ENCODE measurements at regions not wholly inside any gene's neighbourhood (a gene's known extent, or its start where the extent isn't known, plus 50 kb on each side); places are given as distances from the start of the nearest gene placed in this dataset.
"Not testable (repeated sequence)": the region's sequence is repeated elsewhere in the genome, so short reads cannot be mapped to it uniquely, and the experiment has no call there.

DNA sequence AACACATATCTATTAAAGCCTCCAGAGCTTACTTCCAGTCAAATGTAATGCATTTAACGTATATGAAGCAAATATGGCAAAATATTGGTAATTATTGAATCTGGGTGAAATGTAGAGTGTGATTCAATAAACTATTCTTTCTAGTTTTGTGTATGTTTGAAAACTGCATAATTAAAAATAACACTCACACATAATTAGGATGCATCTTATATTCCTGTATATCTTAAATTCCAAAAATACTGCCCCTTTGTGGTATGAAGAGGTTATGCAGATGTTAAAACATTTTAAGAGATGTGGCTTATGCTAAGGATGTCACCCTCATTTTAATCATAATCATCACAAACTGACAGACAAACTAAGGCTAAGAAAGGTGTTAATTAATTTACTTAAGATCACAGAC is 182.9 kb downstream of the COX18 start:
- Mint-ChIP-seq H3K4me1 (ENCODE audit: low read depth) (no peaks in the 10 kb centered on the region), H3K27ac (no peak overlapping the region), H3K9me3 (peaks cover 22% of the 10 kb centered on the region), H3K36me3 (ENCODE audit: low read depth) (no peaks in the 10 kb centered on the region), H3K4me3 (no peak overlapping the region), H3K27me3 (no peaks in the 10 kb centered on the region)
- intact Hi-C loops (cut with micrococcal nuclease), result no loop called here

DNA sequence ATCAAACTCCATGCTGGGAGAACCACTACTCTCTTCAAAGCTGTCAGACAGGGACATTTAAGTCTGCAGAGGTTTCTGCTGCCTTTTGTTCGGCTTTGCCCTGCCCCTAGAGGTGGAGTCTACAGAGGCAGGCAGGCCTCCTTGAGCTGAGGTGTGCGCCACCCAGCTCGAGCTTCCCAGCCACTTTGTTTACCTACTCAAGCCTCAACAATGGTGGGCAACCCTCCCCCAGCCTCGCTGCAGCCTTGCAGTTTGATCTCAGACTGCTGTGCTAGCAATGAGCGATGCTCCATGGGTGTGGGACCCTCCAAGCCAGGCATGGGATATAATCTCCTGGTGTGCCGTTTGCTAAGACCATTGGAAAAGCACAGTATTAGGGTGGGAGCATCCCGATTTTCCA is 185.3 kb downstream of the COX18 start:
- H3K27me3 Mint-ChIP-seq; H3K4me1 Mint-ChIP-seq (ENCODE audit: low read depth); H3K27ac Mint-ChIP-seq; H3K4me3 Mint-ChIP-seq; H3K36me3 Mint-ChIP-seq (ENCODE audit: low read depth); intact Hi-C loops (cut with micrococcal nuclease): not testable (repeated sequence)
- H3K9me3 Mint-ChIP-seq, result peaks cover 25% of the 10 kb centered on the region

DNA sequence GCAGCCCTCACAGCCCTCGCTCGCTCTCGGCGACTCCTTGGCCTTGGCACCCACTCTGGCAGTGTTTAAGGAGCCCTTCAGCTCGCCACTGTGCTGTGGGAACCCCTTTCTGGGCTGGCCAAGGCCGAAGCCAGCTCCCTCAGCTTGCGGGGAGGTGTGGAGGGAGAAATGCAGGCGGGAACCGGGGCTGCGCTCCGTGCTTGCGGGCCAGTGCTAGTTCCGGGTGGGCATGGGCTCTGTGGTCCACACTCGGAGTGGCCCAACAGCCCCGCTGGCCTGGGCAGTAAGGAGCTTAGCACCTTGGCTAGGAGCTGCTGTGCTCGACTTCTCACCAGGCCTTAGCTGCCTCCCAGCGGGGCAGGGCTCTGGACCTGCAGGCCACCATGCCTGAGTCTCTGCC is 192.6 kb downstream of the COX18 start:
- no peak overlapping the region for H3K4me3 Mint-ChIP-seq
- no peak overlapping the region for H3K27ac Mint-ChIP-seq
- H3K36me3 Mint-ChIP-seq (ENCODE audit: low read depth), result no peaks in the 10 kb centered on the region
- H3K9me3 Mint-ChIP-seq, result peaks cover 7% of the 10 kb centered on the region
- no peaks in the 10 kb centered on the region for H3K27me3 Mint-ChIP-seq
- no peaks in the 10 kb centered on the region for H3K4me1 Mint-ChIP-seq (ENCODE audit: low read depth)
- intact Hi-C loops (cut with micrococcal nuclease), result no loop called here

DNA sequence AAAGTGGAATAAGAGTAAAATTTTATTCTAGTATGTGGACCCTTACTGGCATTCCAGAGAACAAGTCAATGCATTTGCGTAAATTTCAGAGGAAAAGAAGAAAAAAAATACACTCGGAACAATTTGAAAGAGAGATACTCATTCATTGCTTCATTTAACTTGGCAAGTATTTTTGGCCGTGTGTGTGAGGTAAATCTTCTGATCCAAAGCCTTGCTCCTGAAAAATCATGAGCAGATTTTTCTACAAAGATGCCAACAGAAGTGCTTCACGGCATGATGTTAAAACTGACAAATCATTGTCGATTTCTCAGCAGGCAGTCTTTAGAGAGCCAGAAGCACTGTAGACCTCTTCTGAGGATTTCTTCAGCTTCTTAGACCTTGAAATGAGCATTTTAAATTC is 194.0 kb downstream of the COX18 start:
- Mint-ChIP-seq H3K9me3 (no peaks in the 10 kb centered on the region), H3K27me3 (no peaks in the 10 kb centered on the region), H3K27ac (no peak overlapping the region), H3K4me3 (no peak overlapping the region), H3K36me3 (ENCODE audit: low read depth) (no peaks in the 10 kb centered on the region), H3K4me1 (ENCODE audit: low read depth) (no peaks in the 10 kb centered on the region)
- intact Hi-C loops (cut with micrococcal nuclease), result no loop called here

DNA sequence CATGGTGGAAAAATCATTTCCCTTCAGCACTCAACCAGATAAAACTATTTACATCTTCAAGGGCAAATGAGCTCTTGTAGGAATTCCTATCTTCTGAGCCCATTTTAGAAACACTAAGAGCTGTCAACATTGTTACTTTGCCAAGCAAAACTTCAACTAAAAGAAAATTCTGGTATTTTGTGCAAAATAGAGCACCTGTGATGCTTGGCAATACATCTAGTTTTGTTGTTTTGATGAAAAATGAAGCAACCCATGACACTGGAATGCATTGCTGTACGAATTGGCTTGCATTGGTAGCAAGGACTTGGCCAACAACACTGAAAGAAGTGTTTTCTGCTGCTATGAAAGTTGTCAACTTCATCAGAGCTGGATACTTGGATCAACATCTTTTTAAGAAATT is 194.4 kb downstream of the COX18 start:
- Mint-ChIP-seq H3K27me3 (no peaks in the 10 kb centered on the region), H3K27ac (no peak overlapping the region), H3K4me1 (ENCODE audit: low read depth) (no peaks in the 10 kb centered on the region), H3K4me3 (no peak overlapping the region), H3K9me3 (no peaks in the 10 kb centered on the region), H3K36me3 (ENCODE audit: low read depth) (no peaks in the 10 kb centered on the region)
- intact Hi-C loops (cut with micrococcal nuclease), result no loop called here

DNA sequence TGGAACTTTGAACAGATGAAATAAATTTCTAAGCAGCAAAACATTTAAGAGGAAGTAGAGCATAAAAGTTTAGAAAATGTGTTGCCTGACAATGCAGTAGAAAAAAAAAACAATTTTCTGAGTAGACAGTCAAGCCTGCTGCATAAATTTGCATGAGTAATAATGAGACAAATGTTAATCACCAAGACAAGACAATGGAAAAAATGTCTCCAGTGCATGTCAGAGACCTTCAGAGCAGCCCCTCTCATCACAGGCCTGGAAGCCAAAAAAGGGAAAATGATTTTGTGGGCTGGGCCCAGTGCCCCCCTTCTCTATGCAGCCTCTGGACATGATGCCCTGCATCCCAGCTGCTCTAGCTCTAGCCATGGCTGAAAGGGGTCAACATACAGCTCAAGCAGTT is 204.6 kb downstream of the COX18 start:
- Mint-ChIP-seq H3K4me1 (ENCODE audit: low read depth) (no peaks in the 10 kb centered on the region), H3K9me3 (peaks cover 50% of the 10 kb centered on the region), H3K36me3 (ENCODE audit: low read depth) (no peaks in the 10 kb centered on the region), H3K27me3 (no peaks in the 10 kb centered on the region), H3K27ac (no peak overlapping the region), H3K4me3 (no peak overlapping the region)
- intact Hi-C loops (cut with micrococcal nuclease), result no loop called here

DNA sequence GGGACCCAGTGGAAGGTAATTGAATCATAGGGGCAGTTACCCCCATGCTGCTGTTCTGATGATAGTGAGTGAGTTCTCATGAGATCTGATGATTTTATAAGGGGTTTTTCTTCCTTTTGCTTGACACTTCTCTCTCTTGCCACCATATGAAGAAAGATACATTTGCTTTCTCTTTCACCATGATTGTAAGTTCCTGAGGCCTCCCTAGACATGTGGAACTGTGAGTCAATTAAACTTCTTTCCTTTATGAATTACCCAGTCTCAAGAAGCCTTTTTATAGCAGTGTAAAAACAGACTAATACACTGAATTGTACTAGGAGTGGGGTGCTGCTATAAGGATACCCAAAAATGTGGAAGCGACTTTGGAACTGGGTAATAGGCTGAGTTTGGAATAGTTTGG is 205.2 kb downstream of the COX18 start:
- intact Hi-C loops (cut with micrococcal nuclease); H3K27me3 Mint-ChIP-seq; H3K27ac Mint-ChIP-seq; H3K4me3 Mint-ChIP-seq; H3K36me3 Mint-ChIP-seq (ENCODE audit: low read depth); H3K4me1 Mint-ChIP-seq (ENCODE audit: low read depth): not testable (repeated sequence)
- H3K9me3 Mint-ChIP-seq, result peaks cover 45% of the 10 kb centered on the region

- intact Hi-C loops (cut with micrococcal nuclease), result no loop called here
- Mint-ChIP-seq H3K4me3 (no peak overlapping the region), H3K36me3 (ENCODE audit: low read depth) (no peaks in the 10 kb centered on the region)
Measured at GRCh38 chr4:72860766-72861165, 208.8 kb downstream of the COX18 start.

DNA sequence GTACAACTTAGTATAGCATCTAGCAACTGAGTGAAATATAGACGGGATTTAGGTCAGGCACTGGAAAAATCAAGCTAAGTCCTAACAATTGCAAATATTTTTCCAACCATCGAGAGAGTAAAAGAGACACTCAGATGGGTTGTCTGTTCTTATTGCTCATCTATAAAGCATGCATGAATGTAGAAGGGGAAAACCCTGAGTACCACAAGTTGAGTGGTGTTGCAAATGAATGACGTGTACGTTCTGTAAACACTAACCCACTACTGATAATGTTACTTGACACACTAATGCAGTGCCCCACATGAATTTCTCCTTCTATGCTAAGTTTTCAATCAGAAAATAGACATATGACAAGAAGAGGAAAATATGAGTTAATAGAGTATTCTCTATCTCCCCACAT is 211.2 kb downstream of the COX18 start:
- Mint-ChIP-seq H3K27me3 (no peaks in the 10 kb centered on the region), H3K4me3 (no peak overlapping the region), H3K27ac (no peak overlapping the region), H3K4me1 (ENCODE audit: low read depth) (no peaks in the 10 kb centered on the region), H3K9me3 (peaks cover 9% of the 10 kb centered on the region), H3K36me3 (ENCODE audit: low read depth) (no peaks in the 10 kb centered on the region)
- intact Hi-C loops (cut with micrococcal nuclease), result no loop called here

More at GRCh38 chr4:72860766-72861165, 208.8 kb downstream of the COX18 start:
- H3K27ac Mint-ChIP-seq, result no peak overlapping the region
- H3K4me1 Mint-ChIP-seq (ENCODE audit: low read depth), result no peaks in the 10 kb centered on the region
- peaks cover 24% of the 10 kb centered on the region for H3K9me3 Mint-ChIP-seq
- no peaks in the 10 kb centered on the region for H3K27me3 Mint-ChIP-seq

DNA sequence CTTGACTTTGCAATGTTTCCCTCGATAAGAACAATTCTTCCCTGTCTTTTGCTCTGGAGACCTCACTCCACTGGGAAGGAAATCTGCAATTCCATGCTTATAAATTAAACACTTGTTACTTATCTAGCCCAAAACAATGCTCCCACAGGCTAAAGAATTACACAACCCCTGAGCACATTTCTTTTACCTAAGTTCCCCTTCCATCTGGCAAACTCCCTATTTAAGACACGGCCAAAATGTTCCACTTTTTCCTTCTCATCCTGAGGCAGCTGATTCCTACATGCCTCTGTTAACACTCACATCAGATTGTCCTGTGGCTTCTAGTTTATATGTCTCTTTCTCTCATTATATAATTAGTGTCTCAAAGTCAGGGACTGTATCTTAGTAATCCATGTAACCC is 211.7 kb downstream of the COX18 start:
- H3K27ac Mint-ChIP-seq, result no peak overlapping the region
- H3K27me3 Mint-ChIP-seq, result no peaks in the 10 kb centered on the region
- H3K9me3 Mint-ChIP-seq, result peaks cover 9% of the 10 kb centered on the region
- no peaks in the 10 kb centered on the region for H3K4me1 Mint-ChIP-seq (ENCODE audit: low read depth)
- H3K4me3 Mint-ChIP-seq, result no peak overlapping the region
- intact Hi-C loops (cut with micrococcal nuclease), result no loop called here
- no peaks in the 10 kb centered on the region for H3K36me3 Mint-ChIP-seq (ENCODE audit: low read depth)

DNA sequence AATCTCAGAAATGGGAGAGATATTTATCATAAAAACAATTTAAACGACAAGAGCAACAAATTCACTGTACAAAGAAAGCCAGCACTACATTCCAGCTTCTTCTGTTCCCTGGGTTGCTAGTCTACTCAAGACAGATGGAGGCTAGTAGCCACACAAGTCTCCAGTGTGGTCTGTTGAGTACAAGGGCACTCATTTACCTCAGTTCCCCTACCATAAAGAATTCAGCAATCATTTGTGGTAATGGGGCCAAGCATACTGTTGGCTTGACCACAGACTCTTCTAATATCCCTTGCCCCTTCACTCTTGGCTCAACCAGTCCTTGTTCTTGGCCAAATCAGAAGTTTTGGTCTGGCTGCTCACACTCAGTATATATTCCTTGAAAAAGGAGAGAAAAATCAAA is 212.3 kb downstream of the COX18 start:
- Mint-ChIP-seq H3K4me3 (no peak overlapping the region), H3K27me3 (no peaks in the 10 kb centered on the region), H3K9me3 (peaks cover 12% of the 10 kb centered on the region), H3K27ac (no peak overlapping the region), H3K4me1 (ENCODE audit: low read depth) (no peaks in the 10 kb centered on the region), H3K36me3 (ENCODE audit: low read depth) (no peaks in the 10 kb centered on the region)
- intact Hi-C loops (cut with micrococcal nuclease), result no loop called here

- Mint-ChIP-seq H3K36me3 (ENCODE audit: low read depth) (no peaks in the 10 kb centered on the region), H3K4me1 (ENCODE audit: low read depth) (no peaks in the 10 kb centered on the region), H3K27me3 (no peaks in the 10 kb centered on the region), H3K27ac (no peak overlapping the region), H3K9me3 (peaks cover 19% of the 10 kb centered on the region), H3K4me3 (no peak overlapping the region)
- intact Hi-C loops (cut with micrococcal nuclease), result no loop called here
Measured at GRCh38 chr4:72846280-72847111, 223.0 kb downstream of the COX18 start.

DNA sequence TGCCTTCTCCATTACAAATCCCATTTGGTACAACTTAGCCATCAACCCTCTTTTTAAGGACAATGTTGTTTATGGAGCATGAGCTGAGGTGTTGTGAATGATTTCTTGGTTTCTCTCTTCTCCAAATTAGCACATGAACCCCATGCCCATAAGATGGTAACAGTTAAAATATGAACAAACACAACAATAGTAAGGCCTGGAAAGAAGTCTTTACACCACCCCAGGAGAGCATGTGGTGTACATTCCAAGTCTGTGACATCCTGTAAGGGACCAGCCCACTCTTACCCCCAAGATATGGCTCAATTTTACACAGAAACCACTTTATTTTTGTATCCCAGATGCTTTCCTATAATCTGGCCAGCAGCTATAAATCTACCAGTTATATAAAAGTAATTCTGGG is 226.1 kb downstream of the COX18 start:
- H3K36me3 Mint-ChIP-seq (ENCODE audit: low read depth), result no peaks in the 10 kb centered on the region

DNA sequence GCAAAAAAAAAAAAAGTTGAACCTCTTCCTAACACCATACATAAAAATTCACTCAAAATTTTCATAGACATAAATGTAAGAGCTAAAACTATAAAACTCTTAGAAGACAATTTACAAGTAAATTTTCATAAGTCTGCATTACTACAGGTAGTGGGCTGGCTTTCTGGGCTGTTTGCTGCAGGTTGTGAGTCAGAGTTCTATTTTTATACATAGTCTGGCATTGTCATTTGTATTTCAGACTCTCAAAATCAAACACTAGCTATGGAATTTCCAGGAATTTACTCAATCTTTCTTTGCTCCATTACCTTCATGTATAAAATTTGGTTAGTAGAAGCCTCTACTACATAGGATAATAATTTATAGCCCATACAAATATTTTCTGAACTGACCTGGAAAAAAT is 227.2 kb downstream of the COX18 start:
- Mint-ChIP-seq H3K9me3 (peaks cover 44% of the 10 kb centered on the region), H3K27me3 (no peaks in the 10 kb centered on the region), H3K4me1 (ENCODE audit: low read depth) (no peaks in the 10 kb centered on the region), H3K36me3 (ENCODE audit: low read depth) (no peaks in the 10 kb centered on the region), H3K4me3 (no peak overlapping the region), H3K27ac (no peak overlapping the region)
- intact Hi-C loops (cut with micrococcal nuclease), result no loop called here

More for the DNA sequence above, 226.1 kb downstream of the COX18 start:
- intact Hi-C loops (cut with micrococcal nuclease), result no loop called here
- H3K27ac Mint-ChIP-seq, result no peak overlapping the region
- no peak overlapping the region for H3K4me3 Mint-ChIP-seq
- no peaks in the 10 kb centered on the region for H3K4me1 Mint-ChIP-seq (ENCODE audit: low read depth)
- peaks cover 47% of the 10 kb centered on the region for H3K9me3 Mint-ChIP-seq
- no peaks in the 10 kb centered on the region for H3K27me3 Mint-ChIP-seq

- H3K27ac Mint-ChIP-seq; H3K4me1 Mint-ChIP-seq (ENCODE audit: low read depth); H3K36me3 Mint-ChIP-seq (ENCODE audit: low read depth); H3K27me3 Mint-ChIP-seq; intact Hi-C loops (cut with micrococcal nuclease); H3K4me3 Mint-ChIP-seq: not testable (repeated sequence)
- peaks cover 46% of the 10 kb centered on the region for H3K9me3 Mint-ChIP-seq
Measured at GRCh38 chr4:72840166-72840565, 229.3 kb downstream of the COX18 start.

Measured in dendritic cell treated with granulocyte-macrophage colony-stimulating factor and Interleukin-4, amounts not matched to agents 40 ng/mL and 50 ng/mL, for 4 days (primary cell).